OCI-LY3 (cell line): ENCODE measurements at regions not wholly inside any gene's neighbourhood (a gene's known extent, or its start where the extent isn't known, plus 50 kb on each side); places are given as distances from the start of the nearest gene placed in this dataset.

Source experiments
- EZH2phosphoT487 ChIP-seq: fragments of 200-600 bp; shearing (Covaris generic); IDR thresholded peaks from 2 replicates; pipeline ENCODE4 v1.6.1; 2018; ENCODE audit warnings: antibody characterized with exemption, mixed run types, low read depth
- TF ChIP-seq, protein P1 (sequence below): fragments of 200-600, 300-600 bp; sonication (generic); IDR thresholded peaks from 2 replicates; pipeline ENCODE4 v1.5.1; 2014; ENCODE audit warnings: antibody characterized with exemption, low read length, low read depth

DNA sequence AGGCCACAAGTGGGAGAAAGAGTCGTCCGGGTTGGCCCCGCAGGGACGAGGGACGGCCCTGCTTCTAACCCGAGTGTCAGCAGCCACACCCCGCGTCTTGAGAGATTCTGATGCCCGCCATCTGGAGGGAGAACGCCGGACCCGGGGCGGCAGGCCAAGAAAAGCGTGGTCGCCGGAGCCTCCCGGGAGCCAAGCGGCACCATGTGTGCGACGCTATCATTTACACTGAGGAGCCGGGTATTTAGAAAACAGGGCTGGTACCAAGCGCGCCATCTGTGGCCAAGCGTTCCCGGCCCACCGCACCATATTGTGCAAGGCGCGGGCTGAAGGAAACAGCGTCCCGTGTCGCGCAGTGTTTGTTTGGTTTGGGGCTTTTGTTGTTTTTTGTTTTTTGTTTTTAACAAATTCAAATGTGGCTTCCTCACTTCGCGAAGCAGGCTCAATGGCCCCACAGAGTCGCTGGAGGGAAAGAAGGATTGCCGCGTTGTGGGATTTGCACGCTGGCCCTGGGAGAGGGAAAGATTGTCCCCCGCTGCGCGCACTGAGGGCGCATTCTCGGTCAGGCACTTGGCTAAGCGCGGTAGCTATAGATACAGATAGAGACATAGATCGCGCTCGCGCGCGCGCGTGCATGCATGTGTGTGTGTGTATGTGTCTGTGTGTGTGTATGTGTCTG, 153.8 kb downstream of the BCL11B start:
- no peak for TF ChIP-seq EZH2phosphoT487
- TF ChIP-seq, protein P1, sequence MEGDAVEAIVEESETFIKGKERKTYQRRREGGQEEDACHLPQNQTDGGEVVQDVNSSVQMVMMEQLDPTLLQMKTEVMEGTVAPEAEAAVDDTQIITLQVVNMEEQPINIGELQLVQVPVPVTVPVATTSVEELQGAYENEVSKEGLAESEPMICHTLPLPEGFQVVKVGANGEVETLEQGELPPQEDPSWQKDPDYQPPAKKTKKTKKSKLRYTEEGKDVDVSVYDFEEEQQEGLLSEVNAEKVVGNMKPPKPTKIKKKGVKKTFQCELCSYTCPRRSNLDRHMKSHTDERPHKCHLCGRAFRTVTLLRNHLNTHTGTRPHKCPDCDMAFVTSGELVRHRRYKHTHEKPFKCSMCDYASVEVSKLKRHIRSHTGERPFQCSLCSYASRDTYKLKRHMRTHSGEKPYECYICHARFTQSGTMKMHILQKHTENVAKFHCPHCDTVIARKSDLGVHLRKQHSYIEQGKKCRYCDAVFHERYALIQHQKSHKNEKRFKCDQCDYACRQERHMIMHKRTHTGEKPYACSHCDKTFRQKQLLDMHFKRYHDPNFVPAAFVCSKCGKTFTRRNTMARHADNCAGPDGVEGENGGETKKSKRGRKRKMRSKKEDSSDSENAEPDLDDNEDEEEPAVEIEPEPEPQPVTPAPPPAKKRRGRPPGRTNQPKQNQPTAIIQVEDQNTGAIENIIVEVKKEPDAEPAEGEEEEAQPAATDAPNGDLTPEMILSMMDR: no peak
